HG03558 (cell line): ENCODE measurements at regions not wholly inside any gene's neighbourhood (a gene's known extent, or its start where the extent isn't known, plus 50 kb on each side); places are given as distances from the start of the nearest gene placed in this dataset.
"Not testable (repeated sequence)": the region's sequence is repeated elsewhere in the genome, so short reads cannot be mapped to it uniquely, and the experiment has no call there.

Source experiments
- ATAC-seq: cut with Tn5 transposase; IDR thresholded peaks from one replicate; pipeline ENCODE4 v1.9.1; 2021; ENCODE audit warnings: moderate number of reproducible peaks; ENCODE audit not compliant: unreplicated experiment; ENCODE audit errors: extremely low read depth

GRCh38 chr18:22499421-22499820 is 81.7 kb upstream of the CTAGE1 start:
- no peak for ATAC-seq

- no peak for ATAC-seq
Observed at GRCh38 chr18:22503803-22504202, 86.1 kb upstream of the CTAGE1 start.

- no peak for ATAC-seq
Observed at GRCh38 chr18:22504251-22505030, 86.7 kb upstream of the CTAGE1 start.

- no peak for ATAC-seq
Observed at GRCh38 chr18:22505141-22505591, 87.5 kb upstream of the CTAGE1 start.

GRCh38 chr18:22507055-22507454 is 89.3 kb upstream of the CTAGE1 start:
- ATAC-seq: no peak

- ATAC-seq: no peak
Observed at GRCh38 chr18:22509423-22509822, 91.7 kb upstream of the CTAGE1 start.

- ATAC-seq: no peak
Observed at GRCh38 chr18:22510697-22511096, 93.0 kb upstream of the CTAGE1 start.

- ATAC-seq: no peak
Observed at GRCh38 chr18:22513721-22514481, 96.2 kb upstream of the CTAGE1 start.

GRCh38 chr18:22514655-22515054 is 96.9 kb upstream of the CTAGE1 start:
- ATAC-seq: no peak

GRCh38 chr18:22515250-22515649 is 97.5 kb upstream of the CTAGE1 start:
- ATAC-seq: no peak

GRCh38 chr18:22517356-22517755 is 99.6 kb upstream of the CTAGE1 start:
- no peak for ATAC-seq

- no peak for ATAC-seq
Observed at GRCh38 chr18:22521026-22521707, 103.5 kb upstream of the CTAGE1 start.

GRCh38 chr18:22523481-22523880 is 105.8 kb upstream of the CTAGE1 start:
- no peak for ATAC-seq

- ATAC-seq: no peak
Observed at GRCh38 chr18:22524783-22525182, 107.1 kb upstream of the CTAGE1 start.

GRCh38 chr18:22525313-22525712 is 107.6 kb upstream of the CTAGE1 start:
- no peak for ATAC-seq

GRCh38 chr18:22525883-22526282 is 108.2 kb upstream of the CTAGE1 start:
- ATAC-seq: no peak

- no peak for ATAC-seq
Observed at GRCh38 chr18:22528291-22528690, 110.6 kb upstream of the CTAGE1 start.

- ATAC-seq: not testable (repeated sequence)
Observed at GRCh38 chr18:22534706-22535105, 117.0 kb upstream of the CTAGE1 start.

- ATAC-seq: no peak
Observed at GRCh38 chr18:22536558-22536957, 118.8 kb upstream of the CTAGE1 start.

GRCh38 chr18:22538426-22538825 is 120.7 kb upstream of the CTAGE1 start:
- ATAC-seq: no peak
